HL-60 (cell line): ENCODE measurements at regions not wholly inside any gene's neighbourhood (a gene's known extent, or its start where the extent isn't known, plus 50 kb on each side); places are given as distances from the start of the nearest gene placed in this dataset.
"Not testable (repeated sequence)": the region's sequence is repeated elsewhere in the genome, so short reads cannot be mapped to it uniquely, and the experiment has no call there.

Experiments used
- SPI1 ChIP-seq: IDR thresholded peaks from 2 replicates; pipeline ENCODE4 v1.6.1; 2012; ENCODE audit warnings: low read depth, mild to moderate bottlenecking, borderline replicate concordance
- TF ChIP-seq, protein P1 (sequence below): IDR thresholded peaks from one replicate; pipeline ENCODE4 v1.5.1; 2011; ENCODE audit warnings: low read length, control low read depth, inconsistent platforms; ENCODE audit not compliant: insufficient read depth

DNA sequence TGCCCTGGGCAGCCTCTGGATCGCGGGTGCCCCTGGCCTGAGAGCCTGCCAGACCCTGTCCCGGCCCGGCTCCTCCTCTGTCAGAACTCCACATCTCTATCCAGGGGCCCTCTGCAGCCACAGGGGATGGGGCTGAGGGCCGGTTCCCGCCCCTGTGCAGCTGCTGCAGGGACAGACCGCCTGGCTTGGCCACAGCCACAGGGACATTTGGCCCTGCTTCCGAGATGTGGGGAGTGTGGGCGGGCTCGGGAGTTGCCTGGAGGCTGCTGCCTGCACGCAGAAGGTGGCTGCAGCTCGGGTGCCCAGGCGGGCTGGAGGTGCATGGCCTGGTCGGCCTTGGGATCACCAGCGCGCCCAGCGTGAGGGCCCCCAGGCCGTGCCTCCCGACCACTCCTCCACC lies 3365.4 kb upstream of the OR11H1 start:
- TF ChIP-seq SPI1 = not testable (repeated sequence)
- TF ChIP-seq, protein P1, sequence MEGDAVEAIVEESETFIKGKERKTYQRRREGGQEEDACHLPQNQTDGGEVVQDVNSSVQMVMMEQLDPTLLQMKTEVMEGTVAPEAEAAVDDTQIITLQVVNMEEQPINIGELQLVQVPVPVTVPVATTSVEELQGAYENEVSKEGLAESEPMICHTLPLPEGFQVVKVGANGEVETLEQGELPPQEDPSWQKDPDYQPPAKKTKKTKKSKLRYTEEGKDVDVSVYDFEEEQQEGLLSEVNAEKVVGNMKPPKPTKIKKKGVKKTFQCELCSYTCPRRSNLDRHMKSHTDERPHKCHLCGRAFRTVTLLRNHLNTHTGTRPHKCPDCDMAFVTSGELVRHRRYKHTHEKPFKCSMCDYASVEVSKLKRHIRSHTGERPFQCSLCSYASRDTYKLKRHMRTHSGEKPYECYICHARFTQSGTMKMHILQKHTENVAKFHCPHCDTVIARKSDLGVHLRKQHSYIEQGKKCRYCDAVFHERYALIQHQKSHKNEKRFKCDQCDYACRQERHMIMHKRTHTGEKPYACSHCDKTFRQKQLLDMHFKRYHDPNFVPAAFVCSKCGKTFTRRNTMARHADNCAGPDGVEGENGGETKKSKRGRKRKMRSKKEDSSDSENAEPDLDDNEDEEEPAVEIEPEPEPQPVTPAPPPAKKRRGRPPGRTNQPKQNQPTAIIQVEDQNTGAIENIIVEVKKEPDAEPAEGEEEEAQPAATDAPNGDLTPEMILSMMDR = not testable (repeated sequence)
